ENCODE measurements at regions not wholly inside any gene's neighbourhood (a gene's known extent, or its start where the extent isn't known, plus 50 kb on each side); places are given as distances from the start of the nearest gene placed in this dataset.

DNA sequence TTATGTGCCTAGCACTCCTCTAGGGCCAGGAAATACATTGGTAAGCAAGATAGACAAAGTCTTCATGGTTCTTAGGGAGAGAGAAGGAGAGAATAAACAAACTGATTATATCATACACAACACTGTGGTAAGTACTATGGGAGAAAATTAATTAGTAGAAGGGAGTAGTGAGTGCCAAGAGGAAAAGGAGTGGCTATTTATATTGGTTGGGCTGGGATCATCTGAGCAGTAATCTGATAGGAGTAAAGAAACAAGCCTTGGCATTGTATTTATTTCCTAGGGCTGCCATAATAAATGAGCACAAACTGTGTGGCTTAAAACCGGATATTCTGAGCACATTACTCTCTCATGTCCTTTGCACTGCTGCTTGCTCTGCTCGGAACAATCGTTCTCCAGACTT, 158.1 kb upstream of the PHF14 start:
- Histone ChIP-seq H3K4me3 (no peak overlapping the region), H3K27me3 (replicated peaks) (no peaks in the 10 kb centered on the region), H3K36me3 (no peaks in the 10 kb centered on the region), H3K9me3 (replicated peaks) (no peaks in the 10 kb centered on the region; the same call in 1 of the 2 replicates), H3K4me1 (replicated peaks) (no peaks in the 10 kb centered on the region), H3K27ac (no peak overlapping the region)
- DNase-seq (ENCODE audit: low read depth in 1 of 2, low spot score in 2 of 2), result no peak

GRCh38 chr7:10821156-10821555, 152.5 kb upstream of the PHF14 start:
- Histone ChIP-seq H3K4me3 (no peak overlapping the region), H3K27ac (no peak overlapping the region), H3K36me3 (no peaks in the 10 kb centered on the region), H3K9me3 (replicated peaks) (no peaks in the 10 kb centered on the region; the same call in 1 of the 2 replicates), H3K27me3 (replicated peaks) (no peaks in the 10 kb centered on the region), H3K4me1 (replicated peaks) (no peaks in the 10 kb centered on the region)
- no peak for DNase-seq (ENCODE audit: low read depth in 1 of 2, low spot score in 2 of 2)

GRCh38 chr7:10824154-10824553, 149.5 kb upstream of the PHF14 start:
- H3K4me1 ChIP-seq (replicated peaks), result no peaks in the 10 kb centered on the region
- no peak overlapping the region for H3K27ac ChIP-seq
- no peaks in the 10 kb centered on the region for H3K9me3 ChIP-seq (replicated peaks)
- H3K27me3 ChIP-seq (replicated peaks), result no peaks in the 10 kb centered on the region
- H3K36me3 ChIP-seq, result no peaks in the 10 kb centered on the region
- no peak for DNase-seq (ENCODE audit: low read depth in 1 of 2, low spot score in 2 of 2)
- H3K4me3 ChIP-seq, result no peak overlapping the region

- Histone ChIP-seq H3K36me3 (no peaks in the 10 kb centered on the region), H3K4me3 (no peak overlapping the region), H3K27me3 (replicated peaks) (no peaks in the 10 kb centered on the region), H3K9me3 (replicated peaks) (no peaks in the 10 kb centered on the region), H3K4me1 (replicated peaks) (no peaks in the 10 kb centered on the region), H3K27ac (no peak overlapping the region)
- DNase-seq (ENCODE audit: low read depth in 1 of 2, low spot score in 2 of 2), result no peak
These were observed 135.4 kb upstream of the PHF14 start for GRCh38 chr7:10838228-10838627.

- Histone ChIP-seq H3K27me3 (replicated peaks) (no peaks in the 10 kb centered on the region), H3K9me3 (replicated peaks) (no peaks in the 10 kb centered on the region; the same call in 1 of the 2 replicates), H3K4me1 (replicated peaks) (no peaks in the 10 kb centered on the region), H3K36me3 (no peaks in the 10 kb centered on the region), H3K27ac (no peak overlapping the region), H3K4me3 (no peak overlapping the region)
- DNase-seq (ENCODE audit: low read depth in 1 of 2, low spot score in 2 of 2), result no peak
These were observed 128.4 kb upstream of the PHF14 start for GRCh38 chr7:10845225-10845624.

- DNase-seq (ENCODE audit: low read depth in 1 of 2, low spot score in 2 of 2), result no peak
- Histone ChIP-seq H3K4me1 (replicated peaks) (no peaks in the 10 kb centered on the region), H3K27ac (no peak overlapping the region)
These were observed 118.1 kb upstream of the PHF14 start for GRCh38 chr7:10855583-10855982.

GRCh38 chr7:10860516-10860915, 113.2 kb upstream of the PHF14 start:
- Histone ChIP-seq H3K9me3 (replicated peaks) (no peaks in the 10 kb centered on the region), H3K4me1 (replicated peaks) (no peaks in the 10 kb centered on the region), H3K27me3 (replicated peaks) (no peaks in the 10 kb centered on the region), H3K36me3 (no peaks in the 10 kb centered on the region), H3K4me3 (no peak overlapping the region), H3K27ac (no peak overlapping the region)
- no peak for DNase-seq (ENCODE audit: low read depth in 1 of 2, low spot score in 2 of 2)

More at GRCh38 chr7:10855583-10855982, 118.1 kb upstream of the PHF14 start:
- Histone ChIP-seq H3K27me3 (replicated peaks) (no peaks in the 10 kb centered on the region), H3K9me3 (replicated peaks) (no peaks in the 10 kb centered on the region), H3K4me3 (no peak overlapping the region), H3K36me3 (no peaks in the 10 kb centered on the region)

DNA sequence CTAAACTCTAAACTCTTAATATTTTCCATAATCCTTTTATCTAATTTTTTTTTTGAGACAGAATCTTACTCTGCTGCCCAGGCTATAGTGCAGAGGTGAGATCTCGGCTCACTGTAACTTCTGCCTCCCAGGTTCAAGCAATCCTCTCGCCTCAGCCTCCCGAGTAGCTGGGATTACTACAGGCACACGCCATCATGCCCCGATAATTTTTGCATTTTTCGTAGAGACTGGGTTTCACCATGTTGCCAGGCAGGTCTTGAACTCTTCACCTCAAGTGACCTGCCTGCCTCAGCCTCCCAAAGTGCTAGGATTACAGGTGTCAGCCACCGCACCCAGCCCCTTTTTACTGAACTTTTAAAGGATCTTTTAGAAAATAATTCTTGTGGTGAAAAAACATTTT, 110.2 kb upstream of the PHF14 start:
- H3K27ac ChIP-seq, result no peak overlapping the region
- no peaks in the 10 kb centered on the region for H3K4me1 ChIP-seq (replicated peaks)
- H3K4me3 ChIP-seq, result no peak overlapping the region
- DNase-seq (ENCODE audit: low read depth in 1 of 2, low spot score in 2 of 2), result no peak
- no peaks in the 10 kb centered on the region for H3K36me3 ChIP-seq
- H3K9me3 ChIP-seq (replicated peaks), result no peaks in the 10 kb centered on the region
- no peaks in the 10 kb centered on the region for H3K27me3 ChIP-seq (replicated peaks)

DNA sequence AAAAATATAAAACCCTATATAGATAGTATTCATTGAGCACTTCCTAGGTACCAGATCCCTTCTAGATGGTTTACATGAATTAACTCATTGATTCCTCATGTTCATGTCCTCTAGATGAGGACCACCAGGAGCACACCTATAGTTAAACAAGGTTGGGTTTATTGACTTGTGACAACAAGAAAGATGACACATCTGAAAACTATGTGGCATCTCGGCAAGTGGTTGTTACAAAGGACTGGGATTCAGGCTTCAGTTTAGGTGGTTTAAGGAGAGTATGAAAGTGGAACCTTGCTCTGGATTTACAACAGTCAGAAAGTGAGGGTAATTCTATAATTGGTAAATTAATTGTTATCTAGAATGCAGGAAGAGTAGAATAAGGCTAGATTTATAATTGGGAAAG, 99.0 kb upstream of the PHF14 start:
- DNase-seq (ENCODE audit: low read depth in 1 of 2, low spot score in 2 of 2), result no peak
- Histone ChIP-seq H3K27me3 (replicated peaks) (no peaks in the 10 kb centered on the region), H3K4me1 (replicated peaks) (no peaks in the 10 kb centered on the region), H3K27ac (no peak overlapping the region), H3K9me3 (replicated peaks) (no peaks in the 10 kb centered on the region), H3K36me3 (no peaks in the 10 kb centered on the region), H3K4me3 (no peak overlapping the region)

- Histone ChIP-seq H3K9me3 (replicated peaks) (no peaks in the 10 kb centered on the region), H3K4me3 (no peak overlapping the region), H3K27ac (no peak overlapping the region), H3K36me3 (no peaks in the 10 kb centered on the region), H3K4me1 (replicated peaks) (no peaks in the 10 kb centered on the region), H3K27me3 (replicated peaks) (no peaks in the 10 kb centered on the region)
- DNase-seq (ENCODE audit: low read depth in 1 of 2, low spot score in 2 of 2), result no peak
These were observed 98.6 kb upstream of the PHF14 start for GRCh38 chr7:10875080-10875479.

GRCh38 chr7:10888861-10889260, 84.8 kb upstream of the PHF14 start:
- DNase-seq (ENCODE audit: low read depth in 1 of 2, low spot score in 2 of 2), result no peak
- Histone ChIP-seq H3K27me3 (replicated peaks) (no peaks in the 10 kb centered on the region), H3K36me3 (no peaks in the 10 kb centered on the region), H3K27ac (no peak overlapping the region), H3K9me3 (replicated peaks) (no peaks in the 10 kb centered on the region), H3K4me3 (no peak overlapping the region), H3K4me1 (replicated peaks) (no peaks in the 10 kb centered on the region)

DNA sequence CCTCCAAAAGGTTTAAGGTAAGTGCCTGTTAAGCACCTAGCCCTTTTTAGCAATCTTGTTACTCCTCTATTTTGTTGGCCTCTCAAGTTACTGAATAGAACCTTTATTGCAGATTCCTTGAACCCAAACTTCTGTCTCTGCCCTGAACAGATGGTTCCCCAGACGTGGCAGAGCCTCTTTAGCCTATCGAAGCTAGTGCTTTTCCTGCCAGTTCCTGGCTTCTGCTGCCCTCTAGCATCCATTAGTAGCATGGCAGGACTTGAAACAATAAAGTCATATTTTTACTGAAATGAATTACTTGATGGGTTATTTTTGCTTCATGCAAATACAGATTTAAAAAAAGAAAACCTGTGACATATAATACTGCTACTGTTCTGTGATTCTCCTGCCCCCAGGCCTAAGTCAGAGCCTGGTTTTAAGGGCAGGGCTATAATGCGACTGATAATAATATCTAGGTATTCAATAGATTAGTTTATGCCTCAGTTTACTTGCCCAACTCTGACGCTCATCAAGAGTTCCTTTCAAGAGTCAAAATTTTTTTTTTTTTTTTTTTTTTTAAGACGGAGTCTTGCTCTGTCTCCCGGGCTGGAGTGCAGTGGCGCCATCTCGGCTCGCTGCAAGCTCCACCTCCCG, 84.3 kb upstream of the PHF14 start:
- Histone ChIP-seq H3K36me3 (no peaks in the 10 kb centered on the region), H3K4me1 (replicated peaks) (no peaks in the 10 kb centered on the region), H3K4me3 (no peak overlapping the region), H3K9me3 (replicated peaks) (no peaks in the 10 kb centered on the region), H3K27me3 (replicated peaks) (no peaks in the 10 kb centered on the region), H3K27ac (no peak overlapping the region)
- DNase-seq (ENCODE audit: low read depth in 1 of 2, low spot score in 2 of 2), result peak in 1 of 2 experiments; percentile 14

DNA sequence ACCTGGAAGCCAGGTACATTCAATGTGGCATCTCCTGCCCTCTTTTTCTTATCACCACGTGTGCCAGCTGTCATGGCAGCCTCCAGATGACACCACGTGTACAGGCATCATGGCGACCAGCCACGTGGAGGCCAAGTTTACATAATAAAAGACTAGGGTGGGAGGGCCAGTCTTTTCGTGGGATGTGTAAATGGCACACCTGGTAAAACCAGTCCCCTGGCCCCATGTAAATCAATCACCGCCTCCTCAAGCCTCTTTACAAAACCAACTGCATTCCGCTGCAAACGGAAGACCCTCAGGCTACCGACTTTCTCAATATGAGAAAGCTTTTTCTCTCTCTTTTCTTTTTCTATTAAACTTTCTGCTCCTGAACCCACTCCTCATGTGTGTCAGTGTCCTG, 65.1 kb upstream of the PHF14 start:
- peaks cover 8% of the 10 kb centered on the region; the same call in 1 of the 2 replicates for H3K9me3 ChIP-seq (replicated peaks)
- no peak for DNase-seq (ENCODE audit: low read depth in 1 of 2, low spot score in 2 of 2)
- no peak overlapping the region for H3K4me3 ChIP-seq
- no peaks in the 10 kb centered on the region for H3K36me3 ChIP-seq
- H3K4me1 ChIP-seq (replicated peaks), result no peaks in the 10 kb centered on the region
- no peak overlapping the region for H3K27ac ChIP-seq
- H3K27me3 ChIP-seq (replicated peaks), result no peaks in the 10 kb centered on the region

DNA sequence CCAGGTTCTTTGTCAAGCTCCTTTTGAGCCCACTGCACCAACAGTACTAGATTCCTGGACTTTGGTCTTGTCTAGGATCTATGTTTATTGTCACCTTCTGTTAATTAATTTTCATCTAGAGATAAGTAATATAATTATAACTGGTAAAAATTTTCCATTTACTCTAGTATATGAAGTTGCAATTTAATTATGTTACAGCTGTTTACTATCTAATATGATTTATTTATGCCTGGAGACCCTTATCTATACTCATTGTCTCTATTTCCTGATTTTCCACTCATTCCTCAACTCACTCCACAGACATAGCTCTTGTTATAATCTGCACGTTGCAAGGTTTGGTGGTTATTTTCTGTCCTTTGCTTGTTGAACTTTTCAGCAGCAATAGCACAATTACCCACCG, 63.2 kb upstream of the PHF14 start:
- no peaks in the 10 kb centered on the region for H3K27me3 ChIP-seq (replicated peaks)
- H3K27ac ChIP-seq, result no peak overlapping the region
- no peaks in the 10 kb centered on the region for H3K4me1 ChIP-seq (replicated peaks)
- H3K36me3 ChIP-seq, result no peaks in the 10 kb centered on the region
- H3K4me3 ChIP-seq, result no peak overlapping the region
- DNase-seq (ENCODE audit: low read depth in 1 of 2, low spot score in 2 of 2), result no peak
- peaks cover 8% of the 10 kb centered on the region; the same call in 1 of the 2 replicates for H3K9me3 ChIP-seq (replicated peaks)

- Histone ChIP-seq H3K27ac (no peak overlapping the region), H3K27me3 (replicated peaks) (no peaks in the 10 kb centered on the region), H3K4me3 (no peak overlapping the region), H3K4me1 (replicated peaks) (no peaks in the 10 kb centered on the region), H3K9me3 (replicated peaks) (peaks cover 8% of the 10 kb centered on the region; the same call in 1 of the 2 replicates), H3K36me3 (no peaks in the 10 kb centered on the region)
- no peak for DNase-seq (ENCODE audit: low read depth in 1 of 2, low spot score in 2 of 2)
These were observed 61.6 kb upstream of the PHF14 start for GRCh38 chr7:10912077-10912476.

All from SJSA1 (cell line).